SJCRH30 (cell line): ENCODE measurements at regions not wholly inside any gene's neighbourhood (a gene's known extent, or its start where the extent isn't known, plus 50 kb on each side); places are given as distances from the start of the nearest gene placed in this dataset.

Experiments
- DNase-seq, 2 experiments: peaks; one replicate each; pipeline ENCODE4 v3.0.0-alpha.2; 2015 to 2020
- H3K27ac ChIP-seq: fragments of 250-450 bp; sonication (Bioruptor Pico); 2 replicates; pipeline ENCODE4 v1.5.1; 2020; ENCODE audit warnings: mild to moderate bottlenecking, moderate library complexity
- H3K27me3 ChIP-seq: fragments of 250-450 bp; sonication (Bioruptor Pico); 2 replicates; pipeline ENCODE4 v1.5.1; 2020; ENCODE audit warnings: mild to moderate bottlenecking, moderate library complexity
- H3K36me3 ChIP-seq: fragments of 250-450 bp; sonication (Bioruptor Pico); 2 replicates; pipeline ENCODE4 v1.5.1; 2020; ENCODE audit warnings: mild to moderate bottlenecking, moderate library complexity
- H3K4me1 ChIP-seq: fragments of 250-450 bp; sonication (Bioruptor Pico); 2 replicates; pipeline ENCODE4 v1.5.1; 2020; ENCODE audit warnings: mild to moderate bottlenecking, moderate library complexity
- H3K4me3 ChIP-seq: fragments of 250-450 bp; sonication (Bioruptor Pico); 2 replicates; pipeline ENCODE4 v1.5.1; 2020; ENCODE audit warnings: mild to moderate bottlenecking, moderate library complexity
- H3K9me3 ChIP-seq: fragments of 250-450 bp; sonication (Bioruptor Pico); replicated peaks from 2 replicates; pipeline ENCODE4 v1.5.1; 2020; ENCODE audit warnings: mild to moderate bottlenecking, moderate library complexity

- Histone ChIP-seq H3K4me1 (no peaks in the 10 kb centered on the region), H3K36me3 (no peaks in the 10 kb centered on the region), H3K4me3 (no peak overlapping the region), H3K27me3 (no peaks in the 10 kb centered on the region), H3K9me3 (no peaks in the 10 kb centered on the region), H3K27ac (no peak overlapping the region)
- no peak for DNase-seq
Measured at GRCh38 chr19:32200312-32201038, 144.9 kb upstream of the ZNF507 start.

- Histone ChIP-seq H3K27ac (no peak overlapping the region), H3K4me3 (no peak overlapping the region), H3K9me3 (no peaks in the 10 kb centered on the region), H3K27me3 (no peaks in the 10 kb centered on the region), H3K36me3 (no peaks in the 10 kb centered on the region), H3K4me1 (no peaks in the 10 kb centered on the region)
- no peak for DNase-seq
Measured at GRCh38 chr19:32201211-32201610, 144.2 kb upstream of the ZNF507 start.

- Histone ChIP-seq H3K27ac (no peak overlapping the region), H3K36me3 (no peaks in the 10 kb centered on the region), H3K4me1 (no peaks in the 10 kb centered on the region), H3K4me3 (no peak overlapping the region), H3K27me3 (no peaks in the 10 kb centered on the region), H3K9me3 (no peaks in the 10 kb centered on the region)
- DNase-seq = peak; percentile 18 to 23
Measured at GRCh38 chr19:32201636-32202051, 143.8 kb upstream of the ZNF507 start.

GRCh38 chr19:32202244-32202643 is 143.2 kb upstream of the ZNF507 start:
- DNase-seq = no peak
- H3K4me3 ChIP-seq = no peak overlapping the region
- H3K9me3 ChIP-seq = no peaks in the 10 kb centered on the region
- no peak overlapping the region for H3K27ac ChIP-seq
- no peaks in the 10 kb centered on the region for H3K36me3 ChIP-seq
- no peaks in the 10 kb centered on the region for H3K27me3 ChIP-seq
- no peaks in the 10 kb centered on the region for H3K4me1 ChIP-seq

- Histone ChIP-seq H3K4me3 (no peak overlapping the region), H3K27ac (no peak overlapping the region), H3K4me1 (no peaks in the 10 kb centered on the region), H3K9me3 (no peaks in the 10 kb centered on the region), H3K36me3 (no peaks in the 10 kb centered on the region), H3K27me3 (no peaks in the 10 kb centered on the region)
- DNase-seq = no peak
Measured at GRCh38 chr19:32203161-32203560, 142.2 kb upstream of the ZNF507 start.

- Histone ChIP-seq H3K27me3 (no peaks in the 10 kb centered on the region), H3K27ac (no peak overlapping the region), H3K4me3 (no peak overlapping the region), H3K9me3 (peaks cover 5% of the 10 kb centered on the region), H3K4me1 (no peaks in the 10 kb centered on the region), H3K36me3 (no peaks in the 10 kb centered on the region)
- no peak for DNase-seq
Measured at GRCh38 chr19:32206065-32206464, 139.3 kb upstream of the ZNF507 start.

- Histone ChIP-seq H3K27me3 (no peaks in the 10 kb centered on the region), H3K27ac (no peak overlapping the region), H3K4me1 (no peaks in the 10 kb centered on the region), H3K36me3 (no peaks in the 10 kb centered on the region), H3K4me3 (no peak overlapping the region), H3K9me3 (peaks cover 8% of the 10 kb centered on the region)
- no peak for DNase-seq
Measured at GRCh38 chr19:32208060-32208459, 137.3 kb upstream of the ZNF507 start.

GRCh38 chr19:32219392-32219791 is 126.0 kb upstream of the ZNF507 start:
- no peak overlapping the region for H3K4me3 ChIP-seq
- peaks cover 4% of the 10 kb centered on the region; the same call in 1 of the 2 replicates for H3K4me1 ChIP-seq
- DNase-seq = no peak
- no peaks in the 10 kb centered on the region for H3K9me3 ChIP-seq
- H3K36me3 ChIP-seq = no peaks in the 10 kb centered on the region
- no peaks in the 10 kb centered on the region for H3K27me3 ChIP-seq
- H3K27ac ChIP-seq = no peak overlapping the region

GRCh38 chr19:32219881-32220472 is 125.4 kb upstream of the ZNF507 start:
- Histone ChIP-seq H3K4me3 (no peak overlapping the region), H3K27ac (no peak overlapping the region), H3K9me3 (no peaks in the 10 kb centered on the region), H3K4me1 (peaks cover 4% of the 10 kb centered on the region; the same call in 1 of the 2 replicates), H3K27me3 (no peaks in the 10 kb centered on the region), H3K36me3 (no peaks in the 10 kb centered on the region)
- DNase-seq = no peak

- Histone ChIP-seq H3K4me3 (no peak overlapping the region), H3K4me1 (peaks cover 4% of the 10 kb centered on the region; the same call in 1 of the 2 replicates), H3K9me3 (no peaks in the 10 kb centered on the region), H3K36me3 (no peaks in the 10 kb centered on the region), H3K27me3 (no peaks in the 10 kb centered on the region), H3K27ac (no peak overlapping the region)
- no peak for DNase-seq
Measured at GRCh38 chr19:32220951-32221350, 124.5 kb upstream of the ZNF507 start.

GRCh38 chr19:32222556-32222955 is 122.9 kb upstream of the ZNF507 start:
- no peak overlapping the region for H3K4me3 ChIP-seq
- H3K27me3 ChIP-seq = no peaks in the 10 kb centered on the region
- peak in 1 of 2 experiments; percentile 34 for DNase-seq

GRCh38 chr19:32223106-32223505 is 122.3 kb upstream of the ZNF507 start:
- H3K4me3 ChIP-seq = no peak overlapping the region
- no peak overlapping the region for H3K27ac ChIP-seq
- H3K9me3 ChIP-seq = no peaks in the 10 kb centered on the region

More at GRCh38 chr19:32222556-32222955, 122.9 kb upstream of the ZNF507 start:
- Histone ChIP-seq H3K4me1 (peaks cover 4% of the 10 kb centered on the region; the same call in 1 of the 2 replicates), H3K9me3 (no peaks in the 10 kb centered on the region), H3K36me3 (no peaks in the 10 kb centered on the region), H3K27ac (no peak overlapping the region)

GRCh38 chr19:32223595-32224370 is 121.6 kb upstream of the ZNF507 start:
- Histone ChIP-seq H3K27ac (peak overlapping the region; percentile 26), H3K9me3 (no peaks in the 10 kb centered on the region), H3K4me1 (peaks cover 4% of the 10 kb centered on the region; the same call in 1 of the 2 replicates), H3K36me3 (no peaks in the 10 kb centered on the region), H3K4me3 (peak overlapping the region; percentile 45), H3K27me3 (no peaks in the 10 kb centered on the region)
- peak; percentile 59 to 78 for DNase-seq

More at GRCh38 chr19:32223106-32223505, 122.3 kb upstream of the ZNF507 start:
- Histone ChIP-seq H3K4me1 (peaks cover 4% of the 10 kb centered on the region; the same call in 1 of the 2 replicates), H3K27me3 (no peaks in the 10 kb centered on the region), H3K36me3 (no peaks in the 10 kb centered on the region)
- DNase-seq = no peak

- H3K4me1 ChIP-seq = peaks cover 4% of the 10 kb centered on the region; the same call in 1 of the 2 replicates
- H3K36me3 ChIP-seq = no peaks in the 10 kb centered on the region
- DNase-seq = peak; percentile 67 to 75
- peak overlapping the region; percentile 45 for H3K4me3 ChIP-seq
- H3K27me3 ChIP-seq = no peaks in the 10 kb centered on the region
- H3K9me3 ChIP-seq = no peaks in the 10 kb centered on the region
- peak overlapping the region; percentile 26 for H3K27ac ChIP-seq
Measured at GRCh38 chr19:32224371-32225244, 120.8 kb upstream of the ZNF507 start.
